Activated CD8-positive, alpha-beta T cell treated with anti-CD3 and anti-CD28 coated beads for 36 hours (primary cell): ENCODE measurements at regions not wholly inside any gene's neighbourhood (a gene's known extent, or its start where the extent isn't known, plus 50 kb on each side); places are given as distances from the start of the nearest gene placed in this dataset.

Source experiments
- ATAC-seq: fragments of 200-7000 bp; cut with Tn5 transposase; one replicate; pipeline ENCODE4 v1.10.0; 2021; ENCODE audit warnings: mild to moderate bottlenecking, moderate library complexity
- CTCF ChIA-PET: fragments of 350-600 bp; sonication (Branson Sonifier 250); formaldehyde crosslinking; loops from one replicate; lab custom pipeline; 2021; ENCODE audit warnings: antibody characterized with exemption; lab: Charles Lee
- POLR2A ChIA-PET: fragments of 350-600 bp; sonication (Branson Sonifier 250); formaldehyde crosslinking; loops from one replicate; lab custom pipeline; 2021; ENCODE audit warnings: antibody characterized with exemption; lab: Charles Lee
- DNase-seq: peaks from one replicate; pipeline ENCODE4 v3.0.0-alpha.2; 2020
- H3K27ac Mint-ChIP-seq: one replicate; pipeline ENCODE4 v1.8.0; 2021; ENCODE audit warnings: mild to moderate bottlenecking, mixed read lengths
- H3K27me3 Mint-ChIP-seq: one replicate; pipeline ENCODE4 v1.8.0; 2021; ENCODE audit warnings: mixed read lengths
- H3K36me3 Mint-ChIP-seq: one replicate; pipeline ENCODE4 v1.8.0; 2021; ENCODE audit warnings: low read depth, mixed read lengths
- H3K4me1 Mint-ChIP-seq: one replicate; pipeline ENCODE4 v1.8.0; 2021; ENCODE audit warnings: low read depth, mixed read lengths
- H3K4me3 Mint-ChIP-seq: one replicate; pipeline ENCODE4 v1.8.0; 2021; ENCODE audit warnings: mild to moderate bottlenecking, moderate library complexity, mixed read lengths
- H3K9me3 Mint-ChIP-seq: one replicate; pipeline ENCODE4 v1.8.0; 2021; ENCODE audit warnings: mixed read lengths
- CTCF ChIP-seq: fragments of 200-600 bp; IDR thresholded peaks from one replicate; pipeline ENCODE4 v1.8.0; 2022; ENCODE audit warnings: antibody characterized with exemption, mild to moderate bottlenecking
- intact Hi-C: fragments of 100-400 bp; cut with micrococcal nuclease; formaldehyde crosslinking; loops from one replicate; pipeline ENCODE4 v1.10.0; 2022

GRCh38 chr2:18244845-18245244, 315.6 kb downstream of the RDH14 start:
- Mint-ChIP-seq H3K9me3 (no peaks in the 10 kb centered on the region), H3K4me3 (no peak overlapping the region), H3K4me1 (no peaks in the 10 kb centered on the region), H3K27me3 (peaks cover 4% of the 10 kb centered on the region), H3K27ac (no peak overlapping the region), H3K36me3 (no peaks in the 10 kb centered on the region)
- intact Hi-C loops, result no loop called here
- no peak for TF ChIP-seq CTCF
- no peak for ATAC-seq
- DNase-seq, result no peak
- CTCF ChIA-PET, result interaction anchor here (1.1 kb wide), 1 partner anchor 11 kb away, joined by 3 read pairs; no protein-coding TSS in a partner anchor
- POLR2A ChIA-PET, result no interaction called here

GRCh38 chr2:18243816-18244215, 316.6 kb downstream of the RDH14 start:
- ChIA-PET POLR2A (no interaction called here), CTCF (interaction anchor here (1.1 kb wide), 1 partner anchor 12 kb away, joined by 3 read pairs; no protein-coding TSS in a partner anchor)
- H3K9me3 Mint-ChIP-seq, result no peaks in the 10 kb centered on the region
- DNase-seq, result no peak
- H3K27ac Mint-ChIP-seq, result no peak overlapping the region
- intact Hi-C loops, result no loop called here
- ATAC-seq, result no peak
- H3K27me3 Mint-ChIP-seq, result peaks cover 4% of the 10 kb centered on the region
- no peaks in the 10 kb centered on the region for H3K36me3 Mint-ChIP-seq
- no peak for TF ChIP-seq CTCF
- H3K4me3 Mint-ChIP-seq, result no peak overlapping the region
- H3K4me1 Mint-ChIP-seq, result no peaks in the 10 kb centered on the region

- Mint-ChIP-seq H3K27ac (no peak overlapping the region), H3K4me3 (no peak overlapping the region), H3K4me1 (no peaks in the 10 kb centered on the region), H3K27me3 (peaks cover 4% of the 10 kb centered on the region), H3K36me3 (no peaks in the 10 kb centered on the region), H3K9me3 (no peaks in the 10 kb centered on the region)
- ATAC-seq, result no peak
- intact Hi-C loops, result no loop called here
- ChIA-PET POLR2A (no interaction called here), CTCF (no interaction called here)
- DNase-seq, result no peak
- no peak for TF ChIP-seq CTCF
Observed at GRCh38 chr2:18242716-18243115, 317.7 kb downstream of the RDH14 start.

- H3K9me3 Mint-ChIP-seq, result no peaks in the 10 kb centered on the region
- H3K36me3 Mint-ChIP-seq, result no peaks in the 10 kb centered on the region
- DNase-seq (no peak), ATAC-seq (no peak)
- TF ChIP-seq CTCF, result no peak
- peaks cover 1% of the 10 kb centered on the region for H3K27me3 Mint-ChIP-seq
- H3K4me1 Mint-ChIP-seq, result no peaks in the 10 kb centered on the region
- ChIA-PET POLR2A (no interaction called here), CTCF (no interaction called here)
- H3K4me3 Mint-ChIP-seq, result no peak overlapping the region
- no peak overlapping the region for H3K27ac Mint-ChIP-seq
- intact Hi-C loops, result no loop called here
Observed at GRCh38 chr2:18238209-18238608, 322.2 kb downstream of the RDH14 start.

GRCh38 chr2:18237298-18237697, 323.2 kb downstream of the RDH14 start:
- Mint-ChIP-seq H3K9me3 (no peaks in the 10 kb centered on the region), H3K36me3 (no peaks in the 10 kb centered on the region), H3K27ac (no peak overlapping the region), H3K4me1 (no peaks in the 10 kb centered on the region), H3K4me3 (no peak overlapping the region), H3K27me3 (peaks cover 1% of the 10 kb centered on the region)
- CTCF ChIA-PET, result no interaction called here
- no peak for TF ChIP-seq CTCF
- intact Hi-C loops, result no loop called here
- DNase-seq (no peak), ATAC-seq (no peak)
- POLR2A ChIA-PET, result no interaction called here
